ENCODE measurements at regions not wholly inside any gene's neighbourhood (a gene's known extent, or its start where the extent isn't known, plus 50 kb on each side); places are given as distances from the start of the nearest gene placed in this dataset.

GRCh38 chr9:80143899-80144298 is 572.1 kb downstream of the TLE4 start:
- Histone ChIP-seq H3K27me3 (ENCODE audit: insufficient read depth, low read length) (no peaks in the 10 kb centered on the region), H3K36me3 (ENCODE audit: insufficient read depth, low read length) (no peaks in the 10 kb centered on the region), H3K4me3 (ENCODE audit: low read length) (no peak overlapping the region), H2AFZ (ENCODE audit: low read depth, low read length) (no peak overlapping the region), H3K9me3 (ENCODE audit: low read length) (no peaks in the 10 kb centered on the region), H3K4me1 (ENCODE audit: insufficient read depth, low read length) (peaks cover 15% of the 10 kb centered on the region)

- H3K4me1 ChIP-seq (ENCODE audit: insufficient read depth, low read length) = no peaks in the 10 kb centered on the region
- H3K27me3 ChIP-seq (ENCODE audit: insufficient read depth, low read length) = no peaks in the 10 kb centered on the region
- H3K4me3 ChIP-seq (ENCODE audit: low read length) = no peak overlapping the region
- no peaks in the 10 kb centered on the region for H3K9me3 ChIP-seq (ENCODE audit: low read length)
- no peak overlapping the region for H2AFZ ChIP-seq (ENCODE audit: low read depth, low read length)
- H3K36me3 ChIP-seq (ENCODE audit: insufficient read depth, low read length) = no peaks in the 10 kb centered on the region
Measured at GRCh38 chr9:80134487-80134886, 562.7 kb downstream of the TLE4 start.

- no peak overlapping the region for H2AFZ ChIP-seq (ENCODE audit: low read depth, low read length)
- no peak overlapping the region for H3K4me3 ChIP-seq (ENCODE audit: low read length)
- H3K27me3 ChIP-seq (ENCODE audit: insufficient read depth, low read length) = no peaks in the 10 kb centered on the region
- H3K4me1 ChIP-seq (ENCODE audit: insufficient read depth, low read length) = no peaks in the 10 kb centered on the region
- no peaks in the 10 kb centered on the region for H3K9me3 ChIP-seq (ENCODE audit: low read length)
- H3K36me3 ChIP-seq (ENCODE audit: insufficient read depth, low read length) = no peaks in the 10 kb centered on the region
Measured at GRCh38 chr9:80131627-80132026, 559.9 kb downstream of the TLE4 start.

- H2AFZ ChIP-seq (ENCODE audit: low read depth, low read length) = no peak overlapping the region
- no peak overlapping the region for H3K4me3 ChIP-seq (ENCODE audit: low read length)
- H3K27me3 ChIP-seq (ENCODE audit: insufficient read depth, low read length) = no peaks in the 10 kb centered on the region
- no peaks in the 10 kb centered on the region for H3K36me3 ChIP-seq (ENCODE audit: insufficient read depth, low read length)
- no peaks in the 10 kb centered on the region for H3K9me3 ChIP-seq (ENCODE audit: low read length)
- no peaks in the 10 kb centered on the region for H3K4me1 ChIP-seq (ENCODE audit: insufficient read depth, low read length)
Measured at GRCh38 chr9:80127920-80128319, 556.2 kb downstream of the TLE4 start.

- Histone ChIP-seq H3K4me3 (ENCODE audit: low read length) (no peak overlapping the region), H3K4me1 (ENCODE audit: insufficient read depth, low read length) (no peaks in the 10 kb centered on the region), H2AFZ (ENCODE audit: low read depth, low read length) (no peak overlapping the region), H3K36me3 (ENCODE audit: insufficient read depth, low read length) (no peaks in the 10 kb centered on the region), H3K9me3 (ENCODE audit: low read length) (no peaks in the 10 kb centered on the region), H3K27me3 (ENCODE audit: insufficient read depth, low read length) (no peaks in the 10 kb centered on the region)
Measured at GRCh38 chr9:80125731-80126264, 554.0 kb downstream of the TLE4 start.

GRCh38 chr9:80117031-80117430 is 545.3 kb downstream of the TLE4 start:
- no peaks in the 10 kb centered on the region for H3K27me3 ChIP-seq (ENCODE audit: insufficient read depth, low read length)

GRCh38 chr9:80114241-80114640 is 542.5 kb downstream of the TLE4 start:
- Histone ChIP-seq H3K27me3 (ENCODE audit: insufficient read depth, low read length) (no peaks in the 10 kb centered on the region), H3K36me3 (ENCODE audit: insufficient read depth, low read length) (no peaks in the 10 kb centered on the region), H3K4me1 (ENCODE audit: insufficient read depth, low read length) (no peaks in the 10 kb centered on the region), H3K4me3 (ENCODE audit: low read length) (no peak overlapping the region), H2AFZ (ENCODE audit: low read depth, low read length) (no peak overlapping the region), H3K9me3 (ENCODE audit: low read length) (no peaks in the 10 kb centered on the region)

More at GRCh38 chr9:80117031-80117430, 545.3 kb downstream of the TLE4 start:
- Histone ChIP-seq H2AFZ (ENCODE audit: low read depth, low read length) (no peak overlapping the region), H3K4me1 (ENCODE audit: insufficient read depth, low read length) (no peaks in the 10 kb centered on the region), H3K9me3 (ENCODE audit: low read length) (no peaks in the 10 kb centered on the region), H3K4me3 (ENCODE audit: low read length) (no peak overlapping the region), H3K36me3 (ENCODE audit: insufficient read depth, low read length) (no peaks in the 10 kb centered on the region)

GRCh38 chr9:80107931-80108660 is 536.3 kb downstream of the TLE4 start:
- H2AFZ ChIP-seq (ENCODE audit: low read depth, low read length) = no peak overlapping the region
- no peaks in the 10 kb centered on the region for H3K36me3 ChIP-seq (ENCODE audit: insufficient read depth, low read length)
- no peaks in the 10 kb centered on the region for H3K4me1 ChIP-seq (ENCODE audit: insufficient read depth, low read length)
- H3K9me3 ChIP-seq (ENCODE audit: low read length) = no peaks in the 10 kb centered on the region
- no peak overlapping the region for H3K4me3 ChIP-seq (ENCODE audit: low read length)
- no peaks in the 10 kb centered on the region for H3K27me3 ChIP-seq (ENCODE audit: insufficient read depth, low read length)

GRCh38 chr9:80097476-80097875 is 525.7 kb downstream of the TLE4 start:
- no peak overlapping the region for H2AFZ ChIP-seq (ENCODE audit: low read depth, low read length)

GRCh38 chr9:80094176-80094771 is 522.5 kb downstream of the TLE4 start:
- no peaks in the 10 kb centered on the region for H3K9me3 ChIP-seq (ENCODE audit: low read length)

More at GRCh38 chr9:80097476-80097875, 525.7 kb downstream of the TLE4 start:
- no peaks in the 10 kb centered on the region for H3K27me3 ChIP-seq (ENCODE audit: insufficient read depth, low read length)
- H3K9me3 ChIP-seq (ENCODE audit: low read length) = no peaks in the 10 kb centered on the region
- H3K4me1 ChIP-seq (ENCODE audit: insufficient read depth, low read length) = no peaks in the 10 kb centered on the region
- H3K4me3 ChIP-seq (ENCODE audit: low read length) = no peak overlapping the region
- no peaks in the 10 kb centered on the region for H3K36me3 ChIP-seq (ENCODE audit: insufficient read depth, low read length)

GRCh38 chr9:80093695-80094094 is 521.9 kb downstream of the TLE4 start:
- Histone ChIP-seq H3K9me3 (ENCODE audit: low read length) (no peaks in the 10 kb centered on the region), H3K36me3 (ENCODE audit: insufficient read depth, low read length) (no peaks in the 10 kb centered on the region), H2AFZ (ENCODE audit: low read depth, low read length) (no peak overlapping the region), H3K4me1 (ENCODE audit: insufficient read depth, low read length) (no peaks in the 10 kb centered on the region), H3K27me3 (ENCODE audit: insufficient read depth, low read length) (no peaks in the 10 kb centered on the region), H3K4me3 (ENCODE audit: low read length) (no peak overlapping the region)

More at GRCh38 chr9:80094176-80094771, 522.5 kb downstream of the TLE4 start:
- no peak overlapping the region for H3K4me3 ChIP-seq (ENCODE audit: low read length)
- no peaks in the 10 kb centered on the region for H3K4me1 ChIP-seq (ENCODE audit: insufficient read depth, low read length)
- H3K27me3 ChIP-seq (ENCODE audit: insufficient read depth, low read length) = no peaks in the 10 kb centered on the region
- H2AFZ ChIP-seq (ENCODE audit: low read depth, low read length) = no peak overlapping the region
- H3K36me3 ChIP-seq (ENCODE audit: insufficient read depth, low read length) = no peaks in the 10 kb centered on the region

GRCh38 chr9:80091526-80091925 is 519.8 kb downstream of the TLE4 start:
- no peak overlapping the region for H2AFZ ChIP-seq (ENCODE audit: low read depth, low read length)
- H3K4me3 ChIP-seq (ENCODE audit: low read length) = no peak overlapping the region
- H3K36me3 ChIP-seq (ENCODE audit: insufficient read depth, low read length) = no peaks in the 10 kb centered on the region
- no peaks in the 10 kb centered on the region for H3K9me3 ChIP-seq (ENCODE audit: low read length)
- H3K27me3 ChIP-seq (ENCODE audit: insufficient read depth, low read length) = no peaks in the 10 kb centered on the region
- no peaks in the 10 kb centered on the region for H3K4me1 ChIP-seq (ENCODE audit: insufficient read depth, low read length)

GRCh38 chr9:80090317-80090716 is 518.6 kb downstream of the TLE4 start:
- H3K36me3 ChIP-seq (ENCODE audit: insufficient read depth, low read length) = no peaks in the 10 kb centered on the region
- H3K27me3 ChIP-seq (ENCODE audit: insufficient read depth, low read length) = no peaks in the 10 kb centered on the region
- H3K9me3 ChIP-seq (ENCODE audit: low read length) = no peaks in the 10 kb centered on the region
- H3K4me1 ChIP-seq (ENCODE audit: insufficient read depth, low read length) = no peaks in the 10 kb centered on the region
- no peak overlapping the region for H2AFZ ChIP-seq (ENCODE audit: low read depth, low read length)
- no peak overlapping the region for H3K4me3 ChIP-seq (ENCODE audit: low read length)

All from neuron (in vitro differentiated cells).